Inflammatory macrophage treated with lipopolysaccharide for 4 hours (primary cell): ENCODE measurements at regions not wholly inside any gene's neighbourhood (a gene's known extent, or its start where the extent isn't known, plus 50 kb on each side); places are given as distances from the start of the nearest gene placed in this dataset.

ENCODE experiments used
- DNase-seq: peaks from one replicate; pipeline ENCODE4 v3.0.0-alpha.2; 2020

- no peak for DNase-seq
Measured at GRCh38 chr6:139530561-139530960, 156.1 kb upstream of the CITED2 start.

- DNase-seq: peak; percentile 63
Measured at GRCh38 chr6:139529420-139529819, 155.0 kb upstream of the CITED2 start.

- peak; percentile 63 for DNase-seq
Measured at GRCh38 chr6:139528471-139528870, 154.0 kb upstream of the CITED2 start.

- DNase-seq: no peak
Measured at GRCh38 chr6:139525415-139525814, 151.0 kb upstream of the CITED2 start.

- DNase-seq: no peak
Measured at GRCh38 chr6:139523986-139524385, 149.5 kb upstream of the CITED2 start.

- peak; percentile 46 for DNase-seq
Measured at GRCh38 chr6:139522511-139523220, 148.2 kb upstream of the CITED2 start.

- DNase-seq: no peak
Measured at GRCh38 chr6:139521338-139521737, 146.9 kb upstream of the CITED2 start.

GRCh38 chr6:139520321-139520768 is 145.9 kb upstream of the CITED2 start:
- DNase-seq: peak; percentile 43

- no peak for DNase-seq
Measured at GRCh38 chr6:139519571-139520031, 145.2 kb upstream of the CITED2 start.

GRCh38 chr6:139519097-139519496 is 144.6 kb upstream of the CITED2 start:
- no peak for DNase-seq

GRCh38 chr6:139518556-139519091 is 144.2 kb upstream of the CITED2 start:
- no peak for DNase-seq

GRCh38 chr6:139517998-139518555 is 143.6 kb upstream of the CITED2 start:
- peak; percentile 55 for DNase-seq

- no peak for DNase-seq
Measured at GRCh38 chr6:139515511-139515910, 141.1 kb upstream of the CITED2 start.

GRCh38 chr6:139514819-139515218 is 140.4 kb upstream of the CITED2 start:
- peak; percentile 10 for DNase-seq

- DNase-seq: no peak
Measured at GRCh38 chr6:139510040-139510790, 135.8 kb upstream of the CITED2 start.

GRCh38 chr6:139509167-139509566 is 134.7 kb upstream of the CITED2 start:
- no peak for DNase-seq

GRCh38 chr6:139508576-139508975 is 134.1 kb upstream of the CITED2 start:
- DNase-seq: no peak

- peak; percentile 64 for DNase-seq
Measured at GRCh38 chr6:139508023-139508422, 133.6 kb upstream of the CITED2 start.

- DNase-seq: no peak
Measured at GRCh38 chr6:139500977-139501376, 126.5 kb upstream of the CITED2 start.

GRCh38 chr6:139498715-139499114 is 124.3 kb upstream of the CITED2 start:
- DNase-seq: no peak

GRCh38 chr6:139497345-139497961 is 123.0 kb upstream of the CITED2 start:
- no peak for DNase-seq

- no peak for DNase-seq
Measured at GRCh38 chr6:139496654-139497344, 122.4 kb upstream of the CITED2 start.
